HepG2 (cell line): ENCODE measurements at regions not wholly inside any gene's neighbourhood (a gene's known extent, or its start where the extent isn't known, plus 50 kb on each side); places are given as distances from the start of the nearest gene placed in this dataset.

Experiments
- ATAC-seq: fragments of 200-7000 bp; cut with Tn5 transposase; 3 replicates; pipeline ENCODE4 v1.9.1; 2020; ENCODE audit warnings: mild to moderate bottlenecking, moderate library complexity
- BruUV-seq: library from RNA; stranded (reverse); fragments of 400-500 nt; replicated peaks from 2 replicates; lab custom pipeline; 2021; lab: Mats Ljungman, UMichigan
- CTCF ChIA-PET: fragments of 300-600 bp; formaldehyde crosslinking; extraction: SDS; loops from one replicate; lab custom pipeline; 2021; ENCODE audit warnings: low total read pairs, inconsistent platforms, low intra/inter-chr PET ratio; lab: Yijun Ruan, JAX
- POLR2A ChIA-PET: fragments of 350-600 bp; sonication (Branson Sonifier 250); formaldehyde crosslinking; loops from one replicate; lab custom pipeline; 2020; ENCODE audit warnings: antibody characterized with exemption, inconsistent platforms; lab: Yijun Ruan, JAX
- DNase-seq: peaks from one replicate; pipeline ENCODE4 v3.0.0-alpha.2; 2015; ENCODE audit warnings: low spot score
- FAIRE-seq: peaks from 3 replicates; lab custom pipeline; 2011; peaks lifted over from hg19 to GRCh38; lab: Jason Lieb, UNC
- H2AFZ ChIP-seq: one replicate; pipeline ENCODE4 v1.6.1; 2011; ENCODE audit warnings: low read length, inconsistent platforms
- H3K27ac ChIP-seq: fragments of 300-600 bp; 3 replicates; pipeline ENCODE4 v1.8.0; 2011; ENCODE audit warnings: mixed run types, mild to moderate bottlenecking, mixed read lengths, low read length, inconsistent platforms; ENCODE audit not compliant: insufficient read depth; ENCODE audit errors: extremely low read length
- H3K27me3 ChIP-seq, 2 experiments: fragments of 200-600 bp in 1 of 2; 2 replicates in 1 of 2; 3 replicates in 1 of 2; pipeline versions ENCODE4 v1.6.0 to v1.8.0; 2011; ENCODE audit warnings: low read length in 2 of 2, mild to moderate bottlenecking in 2 of 2, moderate library complexity in 2 of 2, inconsistent platforms in 1 of 2; ENCODE audit not compliant: insufficient read depth in 2 of 2, control insufficient read depth in 1 of 2
- H3K36me3 ChIP-seq, 2 experiments: fragments of 200-600 bp in 1 of 2; replicated peaks in 1 of 2; 2 replicates in 1 of 2; 3 replicates in 1 of 2; pipeline versions ENCODE4 v1.5.1 to v1.8.0; 2011; ENCODE audit warnings: low read length in 2 of 2, inconsistent platforms in 1 of 2; ENCODE audit not compliant: insufficient read depth in 2 of 2, control insufficient read depth in 1 of 2
- H3K4me1 ChIP-seq: 2 replicates; pipeline ENCODE4 v1.5.1; 2012; ENCODE audit warnings: low read length, inconsistent platforms; ENCODE audit not compliant: insufficient read depth
- H3K4me2 ChIP-seq: 2 replicates; pipeline ENCODE4 v1.6.0; 2011; ENCODE audit warnings: low read depth, low read length, inconsistent platforms
- H3K4me3 ChIP-seq, 3 experiments: fragments of 200-600 bp in 1 of 3; sonication (generic), shearing (Covaris generic) in 1 of 3; replicated peaks in 1 of 3; 2 replicates each; pipeline ENCODE4 v1.5.1; 2011 to 2016; ENCODE audit warnings: low read length in 3 of 3, inconsistent platforms in 2 of 3, low read depth in 2 of 3, mild to moderate bottlenecking in 2 of 3, control low read depth in 1 of 3, mixed read lengths in 1 of 3; ENCODE audit not compliant: insufficient read depth in 1 of 3
- H3K79me2 ChIP-seq: one replicate; pipeline ENCODE4 v1.6.1; 2011; ENCODE audit warnings: low read length, inconsistent platforms; ENCODE audit not compliant: insufficient read depth
- H3K9ac ChIP-seq: 2 replicates; pipeline ENCODE4 v1.6.0; 2011; ENCODE audit warnings: mild to moderate bottlenecking, low read depth, low read length, inconsistent platforms; ENCODE audit not compliant: insufficient read depth
- H3K9me3 ChIP-seq: 2 replicates; pipeline ENCODE4 v1.5.1; 2012; ENCODE audit warnings: mild to moderate bottlenecking, low read length
- H4K20me1 ChIP-seq: 2 replicates; pipeline ENCODE4 v1.6.0; 2011; ENCODE audit warnings: inconsistent platforms, mild to moderate bottlenecking, low read length, moderate library complexity; ENCODE audit not compliant: insufficient read depth
- DR1 ChIP-seq: sonication (generic); formaldehyde crosslinking; IDR thresholded peaks from 2 replicates; pipeline ENCODE4 v1.8.0; 2021; ENCODE audit warnings: mild to moderate bottlenecking, missing genetic modification reagents, inconsistent platforms
- GABPA ChIP-seq, 2 experiments: IDR thresholded peaks; 2 replicates each; pipeline ENCODE4 v1.6.1; 2011 to 2016; ENCODE audit warnings: low read depth in 2 of 2, low read length in 1 of 2, missing biosample characterization in 1 of 2, missing genetic modification characterization in 1 of 2
- HOXD1 ChIP-seq: sonication (generic); formaldehyde crosslinking; IDR thresholded peaks from 2 replicates; pipeline ENCODE4 v1.5.0; 2020; ENCODE audit warnings: missing genetic modification reagents
- MTA3 ChIP-seq: sonication (generic); formaldehyde crosslinking; IDR thresholded peaks from 2 replicates; pipeline ENCODE4 v1.4.0; 2020; ENCODE audit warnings: missing genetic modification reagents
- RFX1 ChIP-seq: fragments of 450-650 bp; IDR thresholded peaks from 2 replicates; pipeline ENCODE4 v1.6.1; 2017
- ZBTB34 ChIP-seq: sonication (generic); formaldehyde crosslinking; IDR thresholded peaks from 2 replicates; pipeline ENCODE4 v1.8.0; 2022; ENCODE audit warnings: mild to moderate bottlenecking, missing genetic modification reagents
- ZBTB7A ChIP-seq: sonication (generic); formaldehyde crosslinking; IDR thresholded peaks from 2 replicates; pipeline ENCODE4 v1.8.0; 2022; ENCODE audit warnings: mild to moderate bottlenecking, missing genetic modification reagents
- ZNF432 ChIP-seq: sonication (generic); formaldehyde crosslinking; IDR thresholded peaks from 2 replicates; pipeline ENCODE4 v1.5.0; 2020; ENCODE audit warnings: missing genetic modification reagents, mild to moderate bottlenecking, borderline replicate concordance
- ZNF501 ChIP-seq: sonication (generic); formaldehyde crosslinking; IDR thresholded peaks from 2 replicates; pipeline ENCODE4 v1.5.1; 2020; ENCODE audit warnings: mild to moderate bottlenecking, moderate library complexity, missing genetic modification reagents
- ZNF614 ChIP-seq: IDR thresholded peaks from 2 replicates; pipeline ENCODE4 v1.6.1; 2018; ENCODE audit warnings: missing biosample characterization, missing genetic modification reagents, inconsistent platforms, borderline replicate concordance
- ZNF674 ChIP-seq: sonication (generic); formaldehyde crosslinking; IDR thresholded peaks from 2 replicates; pipeline ENCODE4 v1.5.0; 2020; ENCODE audit warnings: low read depth, mild to moderate bottlenecking, missing genetic modification reagents
- ZSCAN25 ChIP-seq: sonication (generic); formaldehyde crosslinking; IDR thresholded peaks from 2 replicates; pipeline ENCODE4 v1.8.0; 2022; ENCODE audit warnings: mild to moderate bottlenecking, missing genetic modification reagents
- WGBS: methylation state at CpG from one replicate; pipeline ENCODE4 v1.1.6; 2017; ENCODE audit warnings: low lambda C conversion rate; 5-methylcytosine and 5-hydroxymethylcytosine counted together
- in situ Hi-C: cut with HindIII; loops from 2 replicates; pipeline ENCODE4 v1.10.0; 2017; ENCODE audit warnings: low pct_unique_long_range_greater_than_20kb; ENCODE audit not compliant: extremely low pct_ligation_motif_present
- intact Hi-C: fragments of 100-400 bp; cut with micrococcal nuclease; formaldehyde crosslinking; loops from one replicate; pipeline ENCODE4 v1.10.0; 2022; ENCODE audit not compliant: unreplicated experiment
- TF ChIP-seq, protein P1 (sequence below): sonication (generic); formaldehyde crosslinking; IDR thresholded peaks from 2 replicates; pipeline ENCODE4 v1.4.0; 2020; ENCODE audit warnings: missing genetic modification reagents
- TF ChIP-seq, protein P2 (sequence below): sonication (generic); formaldehyde crosslinking; IDR thresholded peaks from 2 replicates; pipeline ENCODE4 v1.4.0; 2020; ENCODE audit warnings: missing genetic modification reagents

DNA sequence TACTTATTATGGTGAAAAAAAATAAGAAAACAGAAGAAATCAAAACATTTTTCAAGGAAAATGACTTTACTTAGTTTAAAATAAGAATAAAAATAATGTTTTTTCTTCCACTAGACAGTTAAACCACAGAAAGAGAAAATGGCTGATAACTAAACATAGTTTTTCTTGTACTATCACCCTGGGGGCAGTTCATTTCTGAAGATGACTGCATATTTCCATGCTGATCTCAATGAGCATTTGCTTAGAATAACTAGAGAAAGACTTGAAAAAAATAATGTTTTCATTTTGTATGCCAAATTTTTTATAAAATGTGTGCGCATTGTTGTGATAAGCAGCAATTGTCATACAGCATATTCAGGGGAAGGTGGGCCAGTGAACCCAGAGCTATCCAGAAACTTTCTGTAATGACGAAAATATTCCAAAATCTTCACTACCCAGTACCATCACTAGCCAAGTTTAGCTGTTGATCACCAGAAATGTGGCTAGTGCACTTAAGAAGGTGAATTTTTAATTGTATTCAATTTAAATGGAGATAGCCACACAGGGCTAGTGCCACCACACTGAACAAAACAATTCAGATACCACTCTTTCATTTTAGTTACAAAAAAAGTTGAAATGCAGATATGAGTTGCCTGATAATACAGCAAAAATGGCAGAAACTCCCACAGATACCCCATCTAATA, 513.4 kb upstream of the NETO1 start:
- no peak for FAIRE-seq
- H3K9ac ChIP-seq = no peak overlapping the region
- no peaks in the 10 kb centered on the region for H3K9me3 ChIP-seq
- H3K27me3 ChIP-seq = no peaks in the 10 kb centered on the region
- no peaks in the 10 kb centered on the region for H4K20me1 ChIP-seq
- in situ Hi-C loops = no loop called here
- H2AFZ ChIP-seq = no peak overlapping the region
- 22% methylated on average over 2 of the region's 2 CpGs for WGBS
- H3K36me3 ChIP-seq = no peaks in the 10 kb centered on the region
- no peak for ATAC-seq
- H3K79me2 ChIP-seq = no peaks in the 10 kb centered on the region
- CTCF ChIA-PET = no interaction called here
- H3K4me2 ChIP-seq = no peak overlapping the region
- TF ChIP-seq DR1 (CRISPR knock-in tag) = no peak
- no peak for TF ChIP-seq ZNF432
- TF ChIP-seq, protein P1, sequence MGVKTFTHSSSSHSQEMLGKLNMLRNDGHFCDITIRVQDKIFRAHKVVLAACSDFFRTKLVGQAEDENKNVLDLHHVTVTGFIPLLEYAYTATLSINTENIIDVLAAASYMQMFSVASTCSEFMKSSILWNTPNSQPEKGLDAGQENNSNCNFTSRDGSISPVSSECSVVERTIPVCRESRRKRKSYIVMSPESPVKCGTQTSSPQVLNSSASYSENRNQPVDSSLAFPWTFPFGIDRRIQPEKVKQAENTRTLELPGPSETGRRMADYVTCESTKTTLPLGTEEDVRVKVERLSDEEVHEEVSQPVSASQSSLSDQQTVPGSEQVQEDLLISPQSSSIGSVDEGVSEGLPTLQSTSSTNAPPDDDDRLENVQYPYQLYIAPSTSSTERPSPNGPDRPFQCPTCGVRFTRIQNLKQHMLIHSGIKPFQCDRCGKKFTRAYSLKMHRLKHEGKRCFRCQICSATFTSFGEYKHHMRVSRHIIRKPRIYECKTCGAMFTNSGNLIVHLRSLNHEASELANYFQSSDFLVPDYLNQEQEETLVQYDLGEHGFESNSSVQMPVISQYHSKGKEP (CRISPR knock-in tag) = no peak
- TF ChIP-seq ZNF614 (CRISPR knock-in tag) = no peak
- TF ChIP-seq MTA3 (CRISPR knock-in tag) = no peak
- no peak for TF ChIP-seq GABPA (IDR thresholded peaks at IDR 0.05; ENCODE audit: low read depth, low read length)
- no peak for TF ChIP-seq GABPA (CRISPR knock-in tag; IDR thresholded peaks at IDR 0.05; ENCODE audit: low read depth)
- TF ChIP-seq ZNF501 (CRISPR knock-in tag) = no peak
- TF ChIP-seq HOXD1 (CRISPR knock-in tag) = no peak
- no peak for TF ChIP-seq ZNF674
- TF ChIP-seq ZBTB7A (CRISPR knock-in tag) = no peak
- no peak for TF ChIP-seq ZBTB34 (CRISPR knock-in tag)
- TF ChIP-seq, protein P2, sequence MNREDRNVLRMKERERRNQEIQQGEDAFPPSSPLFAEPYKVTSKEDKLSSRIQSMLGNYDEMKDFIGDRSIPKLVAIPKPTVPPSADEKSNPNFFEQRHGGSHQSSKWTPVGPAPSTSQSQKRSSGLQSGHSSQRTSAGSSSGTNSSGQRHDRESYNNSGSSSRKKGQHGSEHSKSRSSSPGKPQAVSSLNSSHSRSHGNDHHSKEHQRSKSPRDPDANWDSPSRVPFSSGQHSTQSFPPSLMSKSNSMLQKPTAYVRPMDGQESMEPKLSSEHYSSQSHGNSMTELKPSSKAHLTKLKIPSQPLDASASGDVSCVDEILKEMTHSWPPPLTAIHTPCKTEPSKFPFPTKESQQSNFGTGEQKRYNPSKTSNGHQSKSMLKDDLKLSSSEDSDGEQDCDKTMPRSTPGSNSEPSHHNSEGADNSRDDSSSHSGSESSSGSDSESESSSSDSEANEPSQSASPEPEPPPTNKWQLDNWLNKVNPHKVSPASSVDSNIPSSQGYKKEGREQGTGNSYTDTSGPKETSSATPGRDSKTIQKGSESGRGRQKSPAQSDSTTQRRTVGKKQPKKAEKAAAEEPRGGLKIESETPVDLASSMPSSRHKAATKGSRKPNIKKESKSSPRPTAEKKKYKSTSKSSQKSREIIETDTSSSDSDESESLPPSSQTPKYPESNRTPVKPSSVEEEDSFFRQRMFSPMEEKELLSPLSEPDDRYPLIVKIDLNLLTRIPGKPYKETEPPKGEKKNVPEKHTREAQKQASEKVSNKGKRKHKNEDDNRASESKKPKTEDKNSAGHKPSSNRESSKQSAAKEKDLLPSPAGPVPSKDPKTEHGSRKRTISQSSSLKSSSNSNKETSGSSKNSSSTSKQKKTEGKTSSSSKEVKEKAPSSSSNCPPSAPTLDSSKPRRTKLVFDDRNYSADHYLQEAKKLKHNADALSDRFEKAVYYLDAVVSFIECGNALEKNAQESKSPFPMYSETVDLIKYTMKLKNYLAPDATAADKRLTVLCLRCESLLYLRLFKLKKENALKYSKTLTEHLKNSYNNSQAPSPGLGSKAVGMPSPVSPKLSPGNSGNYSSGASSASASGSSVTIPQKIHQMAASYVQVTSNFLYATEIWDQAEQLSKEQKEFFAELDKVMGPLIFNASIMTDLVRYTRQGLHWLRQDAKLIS (CRISPR knock-in tag) = no peak
- TF ChIP-seq RFX1 = no peak
- no peak for TF ChIP-seq ZSCAN25 (CRISPR knock-in tag)
- TF ChIP-seq, all 625 proteins: peak for 0
- intact Hi-C loops = no loop called here
- Histone ChIP-seq H3K4me3 (no peak overlapping the region), H3K4me1 (no peaks in the 10 kb centered on the region), H3K27ac (no peak overlapping the region)
- POLR2A ChIA-PET = no interaction called here
- BruUV-seq = no TSS peak
- no peak for DNase-seq
